CD4-positive, alpha-beta T cell treated with Interferon gamma for 1 hour (primary cell): ENCODE measurements at regions not wholly inside any gene's neighbourhood (a gene's known extent, or its start where the extent isn't known, plus 50 kb on each side); places are given as distances from the start of the nearest gene placed in this dataset.
A peak's percentile ranks its signal among the peaks of the same experiment; 100 is the strongest.

Experiments
- DNase-seq: peaks from one replicate; pipeline ENCODE4 v3.0.0-alpha.2; 2020

DNA sequence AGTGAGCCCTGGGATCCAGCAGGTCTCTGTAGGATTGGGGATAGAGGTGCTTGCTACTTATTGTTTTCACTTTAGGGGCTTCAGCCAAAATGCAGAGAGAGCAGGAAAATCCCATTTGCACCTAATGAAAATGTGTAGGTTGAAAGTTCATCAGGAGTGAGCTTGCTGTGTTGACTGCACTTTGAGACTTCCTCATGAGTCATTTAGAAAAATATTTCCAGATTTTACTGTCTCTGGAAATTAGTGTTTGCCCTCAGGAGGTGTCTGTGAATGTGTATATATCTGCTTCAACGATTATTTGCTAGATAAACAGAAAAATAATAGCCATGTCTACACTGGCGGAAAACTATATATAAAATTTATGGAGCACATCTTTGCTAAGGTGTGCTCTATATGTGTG, 159.3 kb downstream of the CAND1 start:
- DNase-seq: no peak

DNA sequence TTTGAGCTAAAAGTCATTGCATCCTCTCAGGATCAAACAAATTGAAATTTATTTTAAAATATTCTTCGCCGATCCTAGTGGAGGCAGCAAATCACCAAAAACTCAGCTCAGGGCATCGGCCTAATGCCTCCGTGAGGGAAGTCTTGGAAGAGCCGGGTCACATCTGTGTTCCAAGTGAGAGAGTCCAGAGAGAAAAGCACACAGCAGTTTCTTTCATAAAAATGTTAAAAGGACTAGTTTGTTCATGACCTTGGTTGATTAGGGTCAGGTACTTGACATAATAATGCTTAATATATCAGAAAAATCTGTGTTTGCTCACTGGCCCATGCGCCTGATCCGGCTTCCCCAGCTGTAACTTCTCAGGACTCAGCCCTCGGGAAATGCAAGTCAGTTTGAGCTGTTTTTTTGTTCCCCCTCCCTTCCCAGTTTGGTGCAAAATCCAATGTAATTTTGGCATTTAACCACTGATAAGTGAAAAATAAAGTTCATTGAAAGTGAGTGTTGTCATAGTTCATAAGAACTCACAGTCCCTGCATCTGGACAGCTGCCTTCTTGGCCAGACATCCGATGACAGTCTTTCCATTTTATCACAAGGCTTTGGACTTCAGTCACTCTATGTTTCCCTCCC, 161.7 kb downstream of the CAND1 start:
- DNase-seq: no peak

DNA sequence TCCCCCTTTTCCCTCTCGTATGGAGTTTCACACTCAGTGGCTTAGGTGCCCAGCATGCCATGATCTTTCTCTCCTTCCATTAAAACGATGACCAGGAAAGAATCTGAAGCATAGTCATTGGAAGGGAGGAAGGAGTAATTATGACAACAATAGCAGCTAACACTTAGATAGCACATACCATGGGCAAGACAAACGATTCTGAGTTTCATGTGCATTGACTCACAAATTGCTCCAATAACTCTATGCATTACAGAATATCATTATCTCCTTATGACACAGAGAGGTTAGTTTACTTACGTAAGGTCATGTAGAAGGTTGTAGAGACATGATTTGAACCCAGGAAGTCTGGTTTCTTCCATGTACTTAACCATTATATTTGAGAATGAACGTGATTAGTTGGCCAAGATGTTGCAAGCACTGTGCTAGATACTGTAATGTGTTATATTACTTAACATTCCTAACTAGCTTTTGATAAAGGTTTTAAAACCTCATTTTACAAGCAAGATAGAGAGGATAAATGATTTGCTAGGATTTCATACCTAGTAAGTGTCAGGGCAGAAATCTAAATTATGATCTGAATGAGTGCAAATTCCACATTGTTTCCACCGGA, 162.4 kb downstream of the CAND1 start:
- DNase-seq: no peak

DNA sequence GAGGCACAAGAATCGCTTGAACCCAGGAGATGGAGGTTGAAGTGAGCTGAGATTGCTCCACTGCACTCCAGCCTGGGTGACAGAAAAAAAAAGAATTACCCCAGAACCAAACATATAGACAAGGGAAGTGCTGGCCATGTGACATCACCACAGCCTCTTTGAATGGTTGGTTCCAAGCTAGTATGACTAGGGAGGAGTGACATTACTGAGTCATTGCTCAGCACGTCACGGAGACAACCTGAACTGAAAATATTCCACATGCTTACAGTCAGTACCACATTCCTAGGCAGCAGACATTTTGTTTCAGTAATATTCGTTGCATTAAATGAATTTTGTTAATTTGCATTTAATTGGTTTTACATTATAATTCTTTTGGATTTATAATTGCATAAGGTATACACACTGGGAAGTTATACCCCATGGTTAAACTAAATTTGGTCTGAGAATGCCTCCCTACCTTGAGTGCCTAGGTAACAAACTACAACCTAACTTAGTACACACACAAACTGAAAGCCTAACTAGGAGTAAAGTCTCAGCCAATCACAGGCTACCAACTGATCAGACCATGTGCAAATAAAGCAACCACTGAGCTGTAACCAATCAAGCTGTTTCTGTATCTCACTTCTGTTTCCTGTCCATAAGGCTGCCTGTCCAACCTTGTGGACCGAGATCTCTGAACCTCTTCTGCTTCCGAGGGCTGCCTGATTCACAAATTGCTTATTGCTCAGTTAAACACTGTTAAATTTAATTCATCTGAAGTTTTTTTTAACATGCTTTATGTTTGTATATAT, 164.4 kb downstream of the CAND1 start:
- DNase-seq: no peak

DNA sequence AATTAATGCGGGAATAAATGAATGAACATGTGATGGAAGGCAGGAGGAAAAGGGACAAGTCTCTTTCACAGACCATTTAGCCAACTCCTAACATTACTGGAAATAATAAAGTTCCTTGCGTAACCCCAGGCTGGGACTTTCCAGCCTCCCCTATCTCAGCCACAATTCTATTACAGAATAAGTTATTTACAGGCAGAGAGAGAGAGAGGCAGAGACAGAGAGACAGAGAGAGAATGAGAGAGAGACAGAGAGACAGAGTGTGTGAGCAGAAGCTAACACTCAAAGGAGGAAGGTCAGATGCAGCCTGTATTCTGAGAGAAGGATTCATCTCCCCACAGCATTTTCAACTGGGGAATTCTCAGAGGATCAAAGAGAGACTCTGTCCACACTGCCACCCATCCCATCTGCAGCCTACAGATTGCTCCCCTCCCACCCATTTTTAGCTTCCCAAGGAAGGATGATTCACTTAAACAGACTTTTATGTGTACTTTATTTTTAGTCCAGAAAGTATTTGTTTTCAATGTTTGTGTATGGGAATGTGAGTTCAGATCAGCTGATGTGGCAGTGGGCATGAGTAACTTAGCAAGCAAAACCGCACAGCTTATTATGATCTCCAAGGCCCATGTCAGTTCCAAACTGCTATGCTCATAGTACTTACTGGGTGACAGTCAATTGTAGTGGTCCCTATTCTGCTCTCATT, 165.7 kb downstream of the CAND1 start:
- DNase-seq: no peak

DNA sequence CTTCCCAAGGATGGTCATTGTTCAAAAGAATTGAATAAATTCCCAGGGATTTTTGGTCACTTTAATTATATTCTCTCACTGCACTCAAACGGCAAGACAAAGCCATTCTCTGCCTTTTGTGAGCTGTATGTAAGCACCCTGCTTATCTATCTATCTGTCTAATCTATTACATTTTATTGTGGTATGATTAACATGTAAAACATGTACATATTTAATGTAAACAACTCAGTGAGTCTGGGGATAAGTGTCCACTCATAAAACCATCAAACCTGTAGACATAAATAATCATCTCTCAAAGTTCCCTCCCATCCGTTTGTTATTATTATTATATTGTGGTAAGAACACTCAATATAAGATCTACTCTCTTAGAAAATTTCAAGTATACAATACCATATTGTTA, 167.1 kb downstream of the CAND1 start:
- DNase-seq: no peak

DNA sequence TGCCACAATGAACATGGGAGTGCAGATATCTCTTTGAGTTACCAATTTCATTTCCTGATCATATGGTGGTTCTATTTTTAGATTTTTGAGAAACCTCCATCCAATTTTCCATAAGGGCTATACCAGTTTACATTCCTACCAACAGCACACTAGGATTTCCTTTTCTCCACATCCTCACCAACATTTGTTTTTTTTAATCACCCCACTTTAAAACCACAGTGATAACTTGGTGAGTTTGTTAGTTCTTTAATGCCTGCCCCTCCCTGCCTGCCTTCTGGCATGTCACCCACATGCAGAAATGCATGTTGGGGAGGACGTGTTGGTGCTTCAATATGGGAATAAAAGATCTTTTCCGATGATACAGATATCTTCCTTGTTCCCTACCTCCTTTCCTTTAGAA, 167.9 kb downstream of the CAND1 start:
- no peak for DNase-seq

DNA sequence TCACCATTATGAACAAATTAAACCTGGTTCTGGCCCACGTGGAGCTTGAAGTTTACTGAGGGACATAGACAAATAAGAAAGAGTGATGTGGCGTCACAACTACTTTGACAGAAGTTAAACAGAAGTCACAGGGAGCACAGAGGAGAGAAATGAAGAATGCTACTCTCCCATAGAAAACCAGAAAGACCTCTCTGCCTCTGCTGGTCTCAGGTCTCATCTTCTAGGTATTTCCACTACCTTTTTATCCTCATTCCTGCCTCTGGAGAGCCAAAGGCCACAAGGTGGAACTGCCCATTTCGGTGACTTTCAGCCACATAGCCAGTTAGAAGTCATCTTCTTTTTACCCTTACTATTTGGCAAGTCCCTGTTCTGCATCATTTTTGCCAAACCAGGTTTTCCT, 170.5 kb downstream of the CAND1 start:
- no peak for DNase-seq

DNA sequence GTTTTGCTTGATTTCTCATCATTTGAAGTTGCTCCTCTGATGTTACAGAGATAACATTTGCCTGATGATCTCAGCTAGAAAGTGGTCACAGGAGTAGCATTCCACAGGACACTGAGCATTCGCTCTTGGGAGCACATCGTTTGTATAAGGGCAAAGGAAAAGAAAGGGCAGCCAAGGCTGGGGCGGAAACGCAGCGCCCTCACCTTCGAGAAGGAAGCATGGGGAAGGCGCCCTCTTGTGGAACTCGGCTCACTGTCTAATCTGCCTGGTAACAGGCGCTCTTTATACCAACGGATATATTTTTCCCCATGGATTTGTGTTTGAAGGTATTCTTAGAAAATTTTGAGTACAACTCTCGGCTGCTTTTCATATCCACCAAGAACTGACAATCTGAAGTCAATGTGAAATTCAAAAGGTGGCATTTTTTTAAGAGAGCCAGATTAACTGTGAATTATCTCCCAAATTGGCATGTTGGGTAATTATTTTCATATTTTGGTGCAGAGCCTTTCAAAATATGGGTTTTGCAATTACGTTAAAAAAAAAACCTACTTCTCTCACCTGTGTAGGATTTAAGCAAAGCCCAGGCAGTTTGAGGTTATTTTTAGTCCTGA, 172.7 kb downstream of the CAND1 start:
- peak; percentile 58 for DNase-seq

DNA sequence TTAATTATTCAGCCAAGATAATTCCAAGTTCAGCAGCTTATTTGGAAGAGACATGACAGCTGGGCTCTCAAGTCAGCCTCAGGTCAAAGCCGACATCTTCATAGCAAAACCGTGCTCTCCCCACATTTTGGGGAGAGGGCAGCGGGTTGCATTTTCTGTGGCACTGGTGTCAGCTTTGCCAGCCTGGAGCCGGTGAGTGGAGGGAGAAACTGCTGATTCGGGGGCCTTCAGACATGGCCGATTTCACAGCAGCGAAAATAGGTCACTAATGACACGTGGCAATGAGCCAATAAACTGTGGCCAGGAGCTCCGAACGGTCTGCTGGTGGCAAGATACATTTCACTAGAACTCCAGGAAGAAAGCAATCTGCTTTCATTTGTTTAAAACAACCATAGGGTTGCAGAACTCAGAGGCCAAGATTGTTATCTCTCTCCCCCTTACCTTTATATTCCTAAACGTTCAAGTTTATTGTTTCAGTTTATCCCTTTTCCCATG, 173.2 kb downstream of the CAND1 start:
- DNase-seq: no peak

DNA sequence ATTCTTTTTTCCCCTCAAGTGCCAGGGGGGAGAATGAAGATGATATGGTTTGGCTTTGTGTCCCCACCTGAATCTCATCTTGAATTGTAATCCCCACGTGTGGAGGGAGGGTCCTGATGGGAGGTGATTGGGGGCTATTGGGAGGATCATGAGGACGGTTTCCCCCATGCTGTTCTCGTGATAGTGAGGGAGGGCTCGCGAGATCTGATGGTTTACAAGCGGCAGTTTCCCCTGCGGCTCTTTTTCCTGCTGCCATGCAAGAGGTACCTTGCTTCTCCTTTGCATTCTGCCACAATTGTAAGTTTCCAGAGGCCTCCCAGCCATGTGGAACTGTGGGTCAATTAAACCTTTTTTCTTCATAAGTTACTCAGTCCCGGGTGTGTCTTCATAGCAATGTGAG, 173.7 kb downstream of the CAND1 start:
- no peak for DNase-seq

DNA sequence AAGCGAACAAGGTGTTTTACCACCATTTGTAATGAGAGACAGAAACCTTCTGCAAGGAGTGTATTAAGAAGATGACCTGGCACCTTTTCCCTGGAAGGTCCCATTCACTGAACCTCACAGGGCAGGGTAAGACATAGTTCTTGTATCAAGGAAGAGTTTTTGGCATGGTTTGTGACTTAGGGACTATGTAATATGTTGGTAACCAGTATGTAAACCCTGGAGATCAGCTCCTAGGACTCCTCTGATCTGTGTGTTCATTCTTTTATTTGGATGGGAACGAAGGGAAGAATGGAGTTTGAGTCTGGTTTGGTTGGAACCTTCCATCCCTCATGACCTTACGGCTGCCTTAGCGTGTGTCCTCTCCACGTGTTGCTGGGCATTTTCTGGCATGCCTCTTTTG, 175.4 kb downstream of the CAND1 start:
- DNase-seq: no peak

DNA sequence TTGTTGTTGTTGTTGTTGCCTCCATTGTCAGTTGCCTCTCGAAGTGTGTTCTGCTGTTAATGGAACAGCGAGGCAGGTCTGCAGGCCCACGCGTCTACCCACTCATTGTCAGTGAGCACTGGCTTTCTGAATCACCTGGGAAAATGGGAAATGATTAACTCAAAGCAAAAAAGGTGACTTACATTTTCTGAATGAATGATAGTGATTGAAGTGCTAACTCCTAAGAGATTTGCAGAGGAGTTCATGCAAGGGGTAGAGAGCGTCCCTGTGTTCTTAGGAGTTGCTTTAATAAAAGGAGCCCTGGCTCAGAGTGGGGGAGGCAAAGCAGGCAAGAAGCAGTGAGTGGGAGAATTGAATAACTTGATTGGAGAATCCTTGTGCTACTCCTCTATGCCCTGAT, 177.6 kb downstream of the CAND1 start:
- DNase-seq: no peak

DNA sequence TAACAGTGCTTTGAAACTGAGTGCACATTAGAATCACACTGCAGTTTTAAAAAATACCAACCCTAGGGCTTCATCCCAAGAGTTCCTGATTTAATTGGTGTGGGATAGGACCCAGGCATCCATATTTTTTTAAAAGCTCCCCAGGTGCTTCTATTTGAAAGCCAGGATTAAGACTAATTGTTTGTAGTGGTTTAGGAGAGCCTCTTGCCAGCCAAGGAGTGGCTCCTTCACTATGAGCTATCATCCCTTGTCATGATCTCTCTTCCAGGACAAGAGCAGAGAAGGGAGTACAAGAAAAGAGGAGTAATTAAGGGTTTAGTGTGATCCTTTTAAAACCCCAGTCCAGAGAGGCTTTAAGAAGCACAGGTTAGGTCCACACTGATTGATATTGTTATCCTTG, 178.0 kb downstream of the CAND1 start:
- no peak for DNase-seq

DNA sequence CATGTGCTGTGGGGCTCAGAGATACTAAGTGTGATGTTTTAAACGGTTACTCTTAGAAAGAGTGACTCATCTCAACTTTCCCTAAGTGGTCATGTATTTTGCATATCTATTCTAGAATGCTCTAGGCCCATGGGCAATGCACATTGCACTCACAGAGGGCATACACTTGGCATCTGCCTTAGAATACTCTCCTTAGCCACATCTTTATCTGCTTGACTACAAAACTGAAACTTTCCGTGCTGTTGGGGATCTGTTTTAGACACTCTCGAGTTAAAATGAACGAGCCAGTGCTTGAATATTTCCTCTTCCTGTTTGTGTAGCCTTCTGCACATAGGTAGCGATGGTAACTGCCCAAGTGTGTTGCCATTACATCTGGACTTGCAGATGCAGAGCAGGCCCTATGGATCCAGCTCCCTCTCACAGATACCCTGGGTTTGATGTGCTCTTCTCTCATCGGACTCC, 180.5 kb downstream of the CAND1 start:
- no peak for DNase-seq

DNA sequence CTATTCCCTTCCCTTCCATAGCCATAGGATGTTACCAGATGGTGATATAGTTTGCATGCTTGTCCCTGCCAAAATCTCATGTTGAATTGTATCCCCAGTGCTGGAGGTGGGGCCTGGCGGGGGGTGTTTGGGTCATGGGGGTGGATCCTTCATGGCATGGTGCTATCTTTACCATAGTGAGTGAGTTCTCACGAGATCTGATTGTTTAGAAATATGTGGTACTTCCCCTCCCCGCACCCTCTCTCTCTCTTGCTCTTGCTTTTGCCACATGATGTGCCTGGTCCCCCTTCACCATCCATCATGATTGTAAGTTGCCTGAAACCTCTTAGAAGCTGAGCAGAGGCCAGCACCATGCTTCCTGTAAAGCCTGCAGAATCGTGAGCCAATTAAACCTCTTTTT, 181.3 kb downstream of the CAND1 start:
- DNase-seq: no peak

DNA sequence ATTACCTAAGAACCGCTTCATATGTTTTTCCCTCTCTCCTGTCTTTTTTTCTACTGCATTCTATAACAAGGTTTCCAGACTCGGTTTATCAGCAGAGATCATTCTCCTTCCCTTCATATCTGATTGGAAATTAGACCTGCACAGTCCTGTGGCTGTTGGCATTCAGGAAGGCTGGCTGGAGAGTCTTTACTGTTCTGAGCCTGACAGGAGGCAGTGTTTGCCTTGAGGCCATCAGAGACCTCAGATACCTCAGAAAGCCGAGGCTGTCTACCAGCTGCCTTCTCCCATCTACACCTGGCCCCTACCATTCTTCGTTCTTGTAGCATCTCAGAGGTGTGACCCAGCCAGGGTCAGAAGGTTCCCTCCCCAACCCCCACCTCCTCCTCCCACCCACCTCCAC, 182.0 kb downstream of the CAND1 start:
- DNase-seq: no peak

DNA sequence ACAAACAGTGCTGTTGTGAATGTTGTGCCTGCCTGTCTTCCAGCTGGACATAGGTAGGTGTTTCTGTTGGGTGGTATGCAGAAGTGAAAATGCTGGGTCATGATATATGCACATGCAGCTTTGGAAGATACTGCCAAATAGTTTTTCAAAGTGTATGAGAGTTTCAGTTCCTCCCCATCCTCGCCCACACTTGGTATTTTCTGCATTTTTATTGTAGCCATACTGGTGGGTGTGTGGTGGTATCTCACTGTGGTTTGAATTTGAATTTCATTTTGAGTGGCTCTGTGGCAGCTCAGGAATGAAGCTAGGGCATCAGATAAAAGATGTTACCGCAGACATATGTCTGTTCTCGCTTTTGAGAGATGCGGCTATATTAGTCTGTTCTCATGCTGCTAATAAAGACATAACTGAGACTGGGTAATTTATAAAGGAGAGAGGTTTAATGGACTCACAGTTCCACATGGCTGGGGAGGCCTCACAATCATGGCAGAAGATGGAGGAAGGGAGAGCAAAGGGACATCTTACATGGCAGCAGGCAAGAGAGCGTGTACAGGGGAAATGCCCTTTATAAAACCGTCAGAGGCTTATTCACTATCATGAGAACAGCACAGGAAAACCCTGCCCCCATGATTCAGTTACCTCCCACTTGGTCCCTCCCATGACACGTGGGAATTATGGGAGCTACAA, 183.1 kb downstream of the CAND1 start:
- DNase-seq: no peak

DNA sequence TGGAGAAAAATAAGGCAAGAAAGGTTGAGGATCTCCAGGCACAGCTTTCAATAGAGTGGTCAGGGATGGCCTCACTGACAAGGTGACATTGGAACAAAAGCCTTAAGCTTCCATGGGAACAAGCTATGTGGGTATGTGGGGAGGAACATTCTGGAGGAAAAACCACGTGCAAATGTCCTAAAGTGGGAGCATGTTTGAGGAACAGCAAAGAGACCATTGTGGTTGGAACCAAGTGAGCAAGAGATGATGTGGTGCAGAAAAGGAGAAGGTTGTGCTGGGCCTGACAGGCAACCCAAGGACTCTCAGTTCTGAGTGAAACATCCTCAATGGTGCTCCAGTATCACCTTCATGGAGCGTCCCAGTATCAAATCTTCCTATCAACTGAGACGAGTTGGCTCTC, 184.0 kb downstream of the CAND1 start:
- DNase-seq: no peak

DNA sequence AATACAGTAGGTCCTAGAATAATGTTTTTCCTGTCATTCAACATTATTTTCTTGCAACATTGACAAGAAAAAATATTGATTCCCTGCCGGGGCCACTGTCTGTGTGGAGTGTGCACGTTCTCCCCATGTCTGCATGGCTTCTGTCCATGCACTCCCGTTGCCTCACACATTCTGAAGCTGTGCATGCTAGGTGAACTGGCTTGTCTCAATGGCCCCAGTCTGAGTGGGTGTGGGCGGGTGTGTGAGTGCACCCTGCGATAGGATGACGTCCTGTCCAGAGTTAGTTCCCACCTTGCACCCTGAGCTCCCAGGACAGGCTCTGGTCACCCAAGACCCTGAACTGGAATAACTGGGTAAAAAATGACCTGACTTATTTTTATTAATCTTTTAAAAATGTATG, 186.1 kb downstream of the CAND1 start:
- no peak for DNase-seq

DNA sequence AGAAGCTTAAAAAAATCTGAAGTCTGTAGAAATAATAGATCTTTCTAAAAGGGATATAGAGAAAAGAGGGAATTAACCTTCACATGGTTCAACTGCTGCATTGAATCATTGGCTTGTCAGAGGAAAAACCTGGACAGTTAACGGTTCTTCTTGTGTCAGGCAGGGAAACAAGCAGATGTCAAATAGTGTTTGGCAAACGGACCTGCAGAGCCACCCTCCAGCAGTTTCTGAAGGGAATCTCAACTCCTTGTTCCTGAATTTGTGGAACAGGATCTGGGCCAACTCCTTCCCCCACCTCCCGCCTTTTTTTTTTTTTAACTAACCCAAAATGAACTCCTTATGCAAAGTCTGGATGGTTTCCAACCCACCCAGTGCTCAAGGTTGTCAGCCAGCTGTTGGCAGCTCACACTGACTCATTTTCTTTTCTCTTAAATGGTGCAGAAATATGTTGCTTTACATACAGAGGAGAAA, 187.3 kb downstream of the CAND1 start:
- DNase-seq: no peak

DNA sequence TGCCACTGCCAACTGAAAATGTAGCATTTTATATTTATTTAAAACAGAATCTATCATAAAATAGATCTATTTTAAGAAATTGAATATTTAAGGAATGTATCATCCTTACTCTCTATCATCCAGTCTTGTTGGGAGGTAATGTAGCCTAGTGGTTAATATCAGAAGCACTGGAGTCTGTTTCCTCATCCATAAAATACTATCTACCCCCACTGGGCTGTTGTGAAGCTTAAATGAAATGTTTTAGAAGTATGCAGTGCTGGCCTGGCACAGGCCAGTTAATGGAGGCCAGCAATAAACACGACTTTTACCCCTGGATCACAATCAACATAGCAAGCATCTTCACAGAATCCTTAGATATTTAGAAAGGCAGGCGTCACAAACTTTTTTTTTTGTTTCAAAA, 188.0 kb downstream of the CAND1 start:
- DNase-seq: no peak
